ENCODE measurements at regions not wholly inside any gene's neighbourhood (a gene's known extent, or its start where the extent isn't known, plus 50 kb on each side); places are given as distances from the start of the nearest gene placed in this dataset.
"Not testable (repeated sequence)": the region's sequence is repeated elsewhere in the genome, so short reads cannot be mapped to it uniquely, and the experiment has no call there.

DNA sequence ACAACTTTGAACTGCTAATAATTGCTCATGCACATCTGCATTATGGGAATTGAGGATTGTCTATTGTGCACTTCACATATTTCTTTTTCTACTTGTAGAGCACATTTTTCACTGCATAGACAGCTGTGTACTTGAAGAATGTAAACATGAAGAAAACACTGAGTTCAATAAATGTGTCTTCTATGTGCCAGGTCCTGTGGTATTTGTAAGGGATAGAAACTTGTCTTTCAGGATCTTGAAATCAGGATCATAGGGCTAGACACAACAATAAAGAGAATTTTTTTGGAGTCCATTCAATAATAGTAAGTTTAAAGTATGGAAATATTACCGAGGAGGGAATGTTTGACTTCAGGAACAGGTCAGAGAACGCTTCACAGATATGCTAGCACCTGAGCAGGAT is 66.6 kb upstream of the AGTPBP1 start:
- TF ChIP-seq, protein P1, sequence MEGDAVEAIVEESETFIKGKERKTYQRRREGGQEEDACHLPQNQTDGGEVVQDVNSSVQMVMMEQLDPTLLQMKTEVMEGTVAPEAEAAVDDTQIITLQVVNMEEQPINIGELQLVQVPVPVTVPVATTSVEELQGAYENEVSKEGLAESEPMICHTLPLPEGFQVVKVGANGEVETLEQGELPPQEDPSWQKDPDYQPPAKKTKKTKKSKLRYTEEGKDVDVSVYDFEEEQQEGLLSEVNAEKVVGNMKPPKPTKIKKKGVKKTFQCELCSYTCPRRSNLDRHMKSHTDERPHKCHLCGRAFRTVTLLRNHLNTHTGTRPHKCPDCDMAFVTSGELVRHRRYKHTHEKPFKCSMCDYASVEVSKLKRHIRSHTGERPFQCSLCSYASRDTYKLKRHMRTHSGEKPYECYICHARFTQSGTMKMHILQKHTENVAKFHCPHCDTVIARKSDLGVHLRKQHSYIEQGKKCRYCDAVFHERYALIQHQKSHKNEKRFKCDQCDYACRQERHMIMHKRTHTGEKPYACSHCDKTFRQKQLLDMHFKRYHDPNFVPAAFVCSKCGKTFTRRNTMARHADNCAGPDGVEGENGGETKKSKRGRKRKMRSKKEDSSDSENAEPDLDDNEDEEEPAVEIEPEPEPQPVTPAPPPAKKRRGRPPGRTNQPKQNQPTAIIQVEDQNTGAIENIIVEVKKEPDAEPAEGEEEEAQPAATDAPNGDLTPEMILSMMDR (conservative IDR thresholded peaks at IDR 0.05 in 1 of 2, IDR thresholded peaks at IDR 0.05 in 1 of 2; ENCODE audit: extremely low read depth in 1 of 2, insufficient read depth in 1 of 2, low read depth in 1 of 2, low read length in 2 of 2) = not testable (repeated sequence)
- not testable (repeated sequence) for TF ChIP-seq EZH2 (IDR thresholded peaks at IDR 0.05; ENCODE audit: borderline replicate concordance, low read length)

Measured in mammary epithelial cell (primary cell).